Activated T-cell treated with anti-CD3 and anti-CD28 coated beads for 24 hours (primary cell): ENCODE measurements at regions not wholly inside any gene's neighbourhood (a gene's known extent, or its start where the extent isn't known, plus 50 kb on each side); places are given as distances from the start of the nearest gene placed in this dataset.

Source experiments
- DNase-seq: peaks from one replicate; pipeline ENCODE4 v3.0.0-alpha.2; 2020; ENCODE audit warnings: low read depth

DNA sequence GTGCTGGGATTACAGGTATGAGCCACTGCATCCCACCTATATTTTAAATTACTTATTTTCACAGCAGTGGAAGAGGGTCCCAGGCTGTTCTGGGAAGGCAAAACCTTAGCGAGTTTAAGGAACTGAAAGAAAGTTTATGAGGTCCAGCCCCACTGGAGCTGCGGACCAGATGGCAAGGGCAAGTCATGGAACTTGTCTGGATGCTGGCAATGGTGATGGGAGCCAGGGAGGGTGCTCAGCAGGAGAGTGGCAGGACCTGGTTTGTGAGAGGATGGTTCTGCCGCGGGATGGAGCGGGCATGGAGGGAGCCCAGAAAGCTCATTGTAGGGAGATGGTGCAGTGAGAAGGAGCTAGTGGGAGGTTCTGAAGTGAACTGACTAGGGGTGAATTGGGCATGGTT is 50.6 kb upstream of the SLC45A1 start:
- no peak for DNase-seq

GRCh38 chr1:8266436-8267165 is 51.3 kb upstream of the SLC45A1 start:
- no peak for DNase-seq

GRCh38 chr1:8263791-8264190 is 54.1 kb upstream of the SLC45A1 start:
- DNase-seq, result no peak

GRCh38 chr1:8261398-8261762 is 56.5 kb upstream of the SLC45A1 start:
- no peak for DNase-seq

DNA sequence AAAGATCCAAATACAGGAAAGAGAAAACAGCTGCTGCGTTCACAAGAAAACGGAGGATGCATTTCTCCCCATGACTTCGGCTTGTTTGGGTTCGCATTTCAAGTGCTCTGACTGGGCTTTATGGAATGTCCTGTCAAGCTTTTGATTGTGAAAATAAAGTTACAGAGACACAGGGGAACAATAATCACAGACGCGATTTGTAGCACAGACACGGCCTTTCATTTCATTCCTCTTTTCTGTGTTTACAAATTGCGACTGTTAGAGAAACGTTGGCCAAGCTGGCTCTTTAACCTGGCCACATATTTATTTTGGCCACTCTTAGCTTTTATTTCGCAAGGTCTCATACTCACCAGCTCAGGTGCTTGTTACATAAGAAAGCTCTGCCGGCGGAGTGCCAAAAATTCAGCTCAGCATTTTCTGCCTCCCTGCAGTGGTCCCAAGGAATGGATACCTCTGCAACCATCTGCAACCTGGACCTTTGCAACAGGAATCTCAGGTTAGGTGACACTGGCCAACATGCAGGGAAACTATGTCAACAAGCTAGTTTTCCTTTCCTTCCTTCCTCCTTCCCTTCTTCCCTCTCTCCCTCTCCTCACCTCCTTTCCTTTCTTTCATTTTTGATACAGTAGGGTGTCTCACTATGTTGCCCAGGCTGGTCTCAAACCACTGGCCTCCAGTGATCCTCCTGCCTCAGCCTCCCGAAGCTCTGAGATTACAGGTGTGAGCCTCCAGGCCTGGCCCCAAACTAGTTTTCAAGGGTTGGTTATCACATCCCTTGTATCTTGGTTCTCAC is 58.2 kb upstream of the SLC45A1 start:
- no peak for DNase-seq

DNA sequence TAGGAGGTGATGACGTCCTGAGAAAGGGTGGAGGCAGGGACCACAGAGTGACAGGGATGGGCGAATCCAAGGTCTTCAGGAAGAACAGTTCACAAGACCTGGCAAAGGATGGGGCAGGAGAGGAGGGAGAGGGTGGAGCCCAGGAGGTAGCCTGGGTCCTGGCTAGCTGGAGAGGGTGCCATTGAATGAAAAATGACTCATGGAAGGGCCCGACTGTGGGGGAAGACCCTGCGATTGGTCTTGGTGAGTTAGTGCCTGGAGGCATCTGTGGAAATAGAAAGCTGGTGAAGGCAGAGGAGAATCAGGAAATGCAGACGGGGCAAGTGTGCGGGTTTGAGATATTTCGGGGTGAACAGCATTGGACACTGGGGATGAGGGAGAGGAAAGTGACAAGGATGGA is 60.3 kb upstream of the SLC45A1 start:
- no peak for DNase-seq

DNA sequence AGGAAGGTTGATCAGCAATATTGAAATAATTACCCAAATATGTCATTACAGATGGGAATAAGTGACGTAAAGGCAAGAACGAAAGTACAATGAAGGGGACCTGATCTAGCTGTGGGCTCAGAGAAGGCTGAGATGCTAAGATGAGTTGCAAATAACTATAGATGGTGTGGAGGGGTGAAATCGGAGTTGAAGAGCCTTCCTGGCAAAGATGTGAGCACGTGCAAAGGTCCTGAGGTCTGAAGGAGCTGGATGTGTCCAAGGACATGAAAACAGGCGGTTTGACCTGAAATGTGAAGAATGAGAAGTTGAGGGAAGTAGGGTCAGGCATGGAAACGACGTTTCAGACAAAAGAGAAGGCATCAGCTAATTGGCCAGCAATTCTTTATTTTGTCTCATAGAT is 61.6 kb upstream of the SLC45A1 start:
- no peak for DNase-seq

- DNase-seq, result no peak
Observed at GRCh38 chr1:8255712-8256111, 62.2 kb upstream of the SLC45A1 start.

GRCh38 chr1:8252266-8252951 is 65.5 kb upstream of the SLC45A1 start:
- no peak for DNase-seq

GRCh38 chr1:8251635-8252034 is 66.3 kb upstream of the SLC45A1 start:
- no peak for DNase-seq

DNA sequence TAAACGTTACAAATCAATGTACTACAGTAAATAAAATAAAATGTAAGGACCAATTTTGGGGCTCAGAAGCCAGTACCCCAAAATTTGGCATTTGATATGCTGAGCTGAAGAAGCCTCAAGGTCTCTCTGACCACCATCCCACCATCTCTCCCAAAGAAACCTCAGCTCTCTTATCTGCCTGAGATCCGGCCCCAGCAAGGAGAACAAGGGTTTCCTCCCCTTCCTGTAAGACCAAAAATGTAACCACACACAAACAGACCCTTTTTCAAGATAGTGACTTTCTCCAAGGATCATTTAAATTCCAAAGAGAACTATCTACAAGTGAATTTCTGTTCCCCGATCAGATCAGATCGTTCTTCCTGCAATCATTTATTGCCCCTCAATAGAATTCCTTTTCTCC is 68.1 kb upstream of the SLC45A1 start:
- no peak for DNase-seq

DNA sequence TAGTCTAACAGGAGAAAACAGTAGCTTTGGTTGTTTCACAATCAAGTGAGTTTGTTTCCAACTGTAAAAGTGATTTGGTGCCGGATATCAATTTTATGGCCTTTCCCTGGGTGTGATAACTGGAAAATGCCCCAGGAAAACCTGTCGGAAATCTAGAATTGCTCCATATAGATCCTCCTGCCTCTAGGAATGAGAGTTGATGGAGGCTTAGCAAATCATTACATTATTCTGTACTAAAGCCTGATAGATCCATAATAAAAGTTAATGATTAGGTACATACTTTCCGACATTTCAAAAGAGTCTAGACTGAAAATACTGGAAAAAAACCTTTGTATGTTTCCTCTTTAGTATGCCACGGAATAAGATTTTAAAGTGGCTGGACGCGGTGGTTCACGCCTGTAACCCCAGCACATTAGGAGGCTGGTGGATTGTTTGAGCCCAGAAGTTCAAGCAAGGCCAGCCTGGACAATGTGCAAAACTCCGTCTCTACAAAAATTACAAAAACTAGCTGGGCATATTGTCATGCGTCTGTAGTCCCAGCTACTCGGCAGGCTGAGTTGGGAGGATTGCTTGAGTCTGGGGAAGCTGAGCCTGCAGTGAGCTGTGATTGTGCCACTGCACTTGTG is 70.0 kb upstream of the SLC45A1 start:
- DNase-seq, result no peak

DNA sequence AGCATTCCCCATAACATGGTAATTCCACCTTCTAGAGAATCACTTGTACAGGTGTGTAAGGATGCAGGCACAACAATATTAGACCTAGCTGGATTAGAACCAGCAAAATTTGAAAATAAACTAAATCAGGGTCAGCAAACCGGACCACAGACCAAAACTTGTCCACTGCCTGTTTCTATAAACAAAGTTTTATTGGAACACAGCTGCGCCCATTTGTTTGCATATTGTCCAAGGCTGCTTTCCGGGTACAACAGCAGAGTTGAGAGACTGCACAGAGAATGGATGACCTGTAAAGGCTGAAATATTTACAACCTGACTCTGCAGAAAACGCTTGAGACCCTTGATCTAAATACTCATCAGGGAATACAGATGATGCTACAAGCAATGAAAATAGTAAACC is 73.6 kb upstream of the SLC45A1 start:
- DNase-seq, result no peak

DNA sequence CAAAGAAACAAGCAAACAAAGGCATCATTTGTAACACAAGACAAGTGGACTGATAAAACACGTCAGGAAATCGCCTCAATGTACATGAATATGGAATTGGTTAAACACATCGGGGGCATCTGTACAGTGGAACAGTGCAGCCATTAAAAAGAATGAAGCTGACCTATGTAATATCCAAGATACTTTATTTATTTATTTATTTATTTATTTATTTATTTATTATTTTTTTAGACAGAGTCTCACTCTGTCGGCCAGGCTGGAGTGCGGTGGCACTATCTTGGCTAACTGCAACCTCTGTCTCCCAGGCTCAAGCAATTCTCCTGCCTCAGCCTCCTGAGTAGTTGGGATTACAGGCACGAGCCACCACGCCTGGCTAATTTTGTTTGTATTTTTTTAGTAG is 75.4 kb upstream of the SLC45A1 start:
- DNase-seq, result no peak

DNA sequence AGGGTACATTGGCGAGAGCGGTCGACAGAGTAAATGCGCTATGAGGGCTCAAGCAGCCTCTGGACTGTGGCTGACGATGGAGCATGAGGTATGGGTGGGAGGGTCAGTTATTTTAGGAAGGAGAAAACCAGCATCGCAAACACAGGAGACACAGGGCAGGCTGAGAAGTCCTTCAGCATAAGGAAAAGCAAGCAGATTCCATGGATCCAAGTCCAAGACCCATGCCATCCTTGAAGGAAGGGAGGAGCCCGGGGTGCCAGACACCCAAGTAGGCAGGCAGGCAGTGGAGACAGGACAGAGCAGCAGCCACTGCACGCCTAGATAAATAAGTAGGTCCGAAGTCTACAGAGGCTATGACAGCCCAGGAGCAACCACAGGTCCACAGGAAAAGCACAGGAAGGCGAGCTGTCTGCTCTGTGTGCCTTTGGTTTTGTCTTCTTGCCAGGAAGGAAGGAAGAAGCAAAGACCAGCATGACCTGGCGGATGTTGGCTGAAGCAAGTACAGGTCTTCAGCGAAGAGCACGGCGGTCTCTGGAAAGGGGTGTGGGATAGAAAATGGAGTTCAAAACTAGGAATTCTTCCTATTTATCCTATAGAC is 76.4 kb upstream of the SLC45A1 start:
- no peak for DNase-seq

DNA sequence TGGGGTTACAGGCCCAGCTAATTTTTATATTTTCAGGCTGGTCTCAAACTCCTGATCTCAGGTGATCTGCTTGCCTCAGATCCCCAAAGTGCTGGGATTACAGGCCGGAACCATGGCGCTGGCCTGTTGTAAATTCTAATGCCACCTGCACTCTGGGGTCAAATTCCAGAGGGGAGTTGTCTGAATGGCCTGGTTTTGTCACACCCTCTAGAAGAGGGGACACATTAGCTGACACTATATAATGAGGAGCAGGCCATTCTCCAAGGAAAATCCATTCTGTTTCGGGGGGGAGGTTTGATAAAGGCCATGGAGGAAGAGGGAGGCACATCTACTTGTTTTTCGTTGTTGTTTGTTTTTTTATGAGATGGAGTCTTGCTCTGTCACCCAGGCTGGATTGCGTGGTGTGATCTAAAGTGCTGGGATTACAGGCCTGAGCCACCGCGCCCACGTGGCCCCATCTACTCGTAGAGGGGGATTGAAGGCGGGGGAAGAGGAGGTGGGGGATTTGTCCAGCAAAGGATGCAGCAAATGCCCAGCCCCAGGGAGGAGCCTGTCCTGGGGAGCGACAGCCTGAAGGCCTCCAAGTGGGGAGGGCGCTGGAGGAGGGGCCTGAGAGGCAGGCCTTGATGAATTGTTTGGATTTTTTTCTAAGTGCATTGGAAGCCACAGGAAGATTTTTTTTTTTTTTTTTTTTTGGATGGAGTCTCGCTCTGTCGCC is 78.4 kb upstream of the SLC45A1 start:
- no peak for DNase-seq

DNA sequence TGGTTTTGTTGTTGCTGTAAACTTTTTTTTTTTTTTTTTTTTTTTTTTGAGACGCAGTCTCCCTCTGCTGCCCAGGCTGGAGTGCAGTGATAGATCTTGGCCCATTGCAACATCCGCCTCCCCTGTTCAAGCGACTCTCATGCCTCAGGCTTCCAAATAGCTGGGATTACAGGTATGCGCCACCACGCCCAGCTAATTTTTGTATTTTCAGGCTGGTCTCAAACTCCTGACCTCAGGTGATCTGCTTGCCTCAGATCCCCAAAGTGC is 78.9 kb upstream of the SLC45A1 start:
- no peak for DNase-seq

- no peak for DNase-seq
Observed at GRCh38 chr1:8238141-8239038, 79.5 kb upstream of the SLC45A1 start.

DNA sequence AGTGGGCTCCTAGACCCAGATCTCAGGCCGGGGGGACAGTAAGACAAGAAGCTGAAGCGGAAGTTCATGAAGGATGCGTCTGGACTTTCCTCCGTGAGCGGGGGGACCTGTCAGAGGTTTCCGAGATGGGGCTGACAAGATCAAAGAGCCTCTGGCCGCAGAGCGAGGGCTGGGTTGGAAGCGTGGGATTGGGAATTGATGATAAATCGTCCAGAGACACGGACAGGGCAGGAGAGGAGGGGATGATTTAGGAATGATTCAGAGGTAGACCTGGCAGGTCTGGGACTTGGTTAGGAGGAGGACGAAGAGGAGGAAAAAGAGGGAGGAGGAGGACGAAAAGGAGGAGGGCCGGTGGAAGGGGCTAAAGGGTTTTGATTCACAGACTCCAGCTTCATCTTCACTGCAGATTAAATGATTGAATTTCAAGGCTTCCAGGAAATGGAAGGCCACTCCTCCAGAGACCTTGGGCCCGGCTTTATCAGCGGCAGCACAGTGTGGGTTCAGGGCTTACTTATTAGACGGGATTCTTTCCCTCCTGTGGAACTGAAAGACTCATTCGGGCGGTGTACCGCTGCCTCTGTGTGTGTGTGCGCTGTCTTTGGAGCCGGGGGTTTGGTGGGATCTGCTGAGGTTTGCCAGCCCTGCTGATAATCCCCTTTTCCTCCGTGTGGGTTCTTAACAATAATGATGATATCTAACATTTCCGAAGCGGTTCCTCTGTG is 85.7 kb upstream of the SLC45A1 start:
- no peak for DNase-seq

- DNase-seq, result no peak
Observed at GRCh38 chr1:8230292-8230621, 87.7 kb upstream of the SLC45A1 start.
